Endodermal cell (in vitro differentiated cells): ENCODE measurements at regions not wholly inside any gene's neighbourhood (a gene's known extent, or its start where the extent isn't known, plus 50 kb on each side); places are given as distances from the start of the nearest gene placed in this dataset.

ENCODE experiments used
- DNase-seq: peaks from one replicate; pipeline ENCODE4 v3.0.0-alpha.2; 2017
- H3K27ac ChIP-seq: 2 replicates; pipeline ENCODE4 v1.5.1; 2013; ENCODE audit warnings: mild to moderate bottlenecking, low read depth, low read length, moderate library complexity
- H3K27me3 ChIP-seq: 2 replicates; pipeline ENCODE4 v1.6.1; 2013; ENCODE audit warnings: mild to moderate bottlenecking, low read length, moderate library complexity; ENCODE audit not compliant: insufficient read depth, control insufficient read depth, poor library complexity, severe bottlenecking
- H3K36me3 ChIP-seq: 2 replicates; pipeline ENCODE4 v1.7.0; 2013; ENCODE audit warnings: mild to moderate bottlenecking, low read length, moderate library complexity; ENCODE audit not compliant: control insufficient read depth, insufficient read depth
- H3K4me1 ChIP-seq: one replicate; pipeline ENCODE4 v1.7.0; 2013; ENCODE audit warnings: low read length; ENCODE audit not compliant: control insufficient read depth, insufficient read depth
- H3K4me3 ChIP-seq: 2 replicates; pipeline ENCODE4 v1.5.1; 2013; ENCODE audit warnings: mild to moderate bottlenecking, low read length, moderate library complexity
- H3K9ac ChIP-seq: 2 replicates; pipeline ENCODE4 v1.6.1; 2013; ENCODE audit warnings: mild to moderate bottlenecking, low read length, moderate library complexity; ENCODE audit not compliant: poor library complexity, severe bottlenecking; ENCODE audit errors: extremely low read depth
- H3K9me3 ChIP-seq: 2 replicates; pipeline ENCODE4 v1.6.1; 2013; ENCODE audit warnings: mild to moderate bottlenecking, low read length, moderate library complexity; ENCODE audit not compliant: control insufficient read depth
- H3K27ac Mint-ChIP-seq: 2 replicates; pipeline ENCODE4 v1.8.0; 2020; ENCODE audit warnings: mixed read lengths
- H3K27me3 Mint-ChIP-seq: 2 replicates; pipeline ENCODE4 v1.8.0; 2021; ENCODE audit warnings: mild to moderate bottlenecking, mixed read lengths; ENCODE audit not compliant: insufficient read depth
- H3K36me3 Mint-ChIP-seq: 2 replicates; pipeline ENCODE4 v1.8.0; 2020; ENCODE audit warnings: low read depth, mixed read lengths
- H3K4me1 Mint-ChIP-seq: 2 replicates; pipeline ENCODE4 v1.8.0; 2020; ENCODE audit warnings: mixed read lengths
- H3K4me3 Mint-ChIP-seq: 2 replicates; pipeline ENCODE4 v1.8.0; 2020; ENCODE audit warnings: mild to moderate bottlenecking, moderate library complexity, mixed read lengths
- H3K9me3 Mint-ChIP-seq: 2 replicates; pipeline ENCODE4 v1.8.0; 2020; ENCODE audit warnings: mild to moderate bottlenecking, mixed read lengths
- WGBS, 2 experiments: methylation state at CpG; one replicate each; pipeline versions ENCODE4 v1.1.5 to v1.1.7; 2013; ENCODE audit warnings: missing lambda C conversion rate in 2 of 2, mixed read lengths in 1 of 2; ENCODE audit not compliant: insufficient coverage in 1 of 2, insufficient read length in 1 of 2; 5-methylcytosine and 5-hydroxymethylcytosine counted together
- TF ChIP-seq, protein P1 (sequence below): fragments of 200-600 bp; sonication (generic); conservative IDR thresholded peaks from 2 replicates; pipeline ENCODE4 v1.5.0; 2021; ENCODE audit warnings: antibody characterized with exemption, mild to moderate bottlenecking

DNA sequence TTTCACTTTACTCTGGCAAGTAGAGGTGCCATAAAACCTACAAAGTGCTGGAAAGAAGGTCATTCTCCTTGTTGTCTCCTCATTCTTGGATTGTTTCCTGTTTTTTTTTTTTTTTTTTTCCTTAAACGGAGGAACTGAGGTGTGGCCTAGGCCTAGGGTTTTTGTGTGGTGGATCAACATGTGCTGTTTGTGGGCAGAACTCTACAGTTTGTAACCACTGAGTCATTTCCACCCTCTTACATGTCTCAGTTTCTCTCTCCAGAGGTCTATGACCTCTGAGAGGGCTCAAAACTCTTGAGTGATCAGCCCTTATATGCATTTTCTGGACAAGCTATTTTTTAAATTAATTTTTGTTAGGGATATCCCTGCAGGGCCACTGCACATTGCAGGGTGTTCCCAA, 296.0 kb downstream of the PPP1R3A start:
- Histone ChIP-seq H3K27ac (no peak overlapping the region), H3K9me3 (peaks cover 56% of the 10 kb centered on the region), H3K27me3 (no peaks in the 10 kb centered on the region), H3K4me3 (no peak overlapping the region), H3K36me3 (no peaks in the 10 kb centered on the region), H3K4me1 (no peaks in the 10 kb centered on the region), H3K9ac (no peak overlapping the region)
- Mint-ChIP-seq H3K27me3 (no peaks in the 10 kb centered on the region), H3K4me1 (no peaks in the 10 kb centered on the region), H3K9me3 (peaks cover 82% of the 10 kb centered on the region), H3K27ac (no peak overlapping the region), H3K4me3 (no peak overlapping the region), H3K36me3 (no peaks in the 10 kb centered on the region)
- DNase-seq: no peak
- no CpG with 5 or more reads among the region's 1 CpG for WGBS, 2 experiments
- TF ChIP-seq, protein P1, sequence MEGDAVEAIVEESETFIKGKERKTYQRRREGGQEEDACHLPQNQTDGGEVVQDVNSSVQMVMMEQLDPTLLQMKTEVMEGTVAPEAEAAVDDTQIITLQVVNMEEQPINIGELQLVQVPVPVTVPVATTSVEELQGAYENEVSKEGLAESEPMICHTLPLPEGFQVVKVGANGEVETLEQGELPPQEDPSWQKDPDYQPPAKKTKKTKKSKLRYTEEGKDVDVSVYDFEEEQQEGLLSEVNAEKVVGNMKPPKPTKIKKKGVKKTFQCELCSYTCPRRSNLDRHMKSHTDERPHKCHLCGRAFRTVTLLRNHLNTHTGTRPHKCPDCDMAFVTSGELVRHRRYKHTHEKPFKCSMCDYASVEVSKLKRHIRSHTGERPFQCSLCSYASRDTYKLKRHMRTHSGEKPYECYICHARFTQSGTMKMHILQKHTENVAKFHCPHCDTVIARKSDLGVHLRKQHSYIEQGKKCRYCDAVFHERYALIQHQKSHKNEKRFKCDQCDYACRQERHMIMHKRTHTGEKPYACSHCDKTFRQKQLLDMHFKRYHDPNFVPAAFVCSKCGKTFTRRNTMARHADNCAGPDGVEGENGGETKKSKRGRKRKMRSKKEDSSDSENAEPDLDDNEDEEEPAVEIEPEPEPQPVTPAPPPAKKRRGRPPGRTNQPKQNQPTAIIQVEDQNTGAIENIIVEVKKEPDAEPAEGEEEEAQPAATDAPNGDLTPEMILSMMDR: no peak

DNA sequence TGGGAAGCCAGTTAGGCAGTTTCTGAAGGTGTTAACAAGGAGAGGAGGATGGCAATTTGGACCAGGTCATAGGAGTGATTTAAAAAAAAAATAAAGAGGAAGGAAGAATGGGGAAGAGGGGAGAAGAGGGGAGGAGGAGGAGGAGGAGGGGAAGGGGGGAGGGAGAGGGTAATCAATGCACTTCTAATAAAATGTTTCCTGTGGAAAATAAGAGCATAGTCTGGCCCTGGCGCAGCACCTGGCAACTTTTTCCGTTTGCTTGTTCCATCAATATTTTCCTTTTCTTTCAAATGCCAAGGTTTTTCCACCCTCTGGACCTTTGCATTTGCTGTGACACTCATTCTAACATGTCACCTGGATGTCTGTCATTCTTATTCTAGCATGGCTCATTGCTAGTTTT, 308.2 kb downstream of the PPP1R3A start:
- Histone ChIP-seq H3K9ac (no peak overlapping the region), H3K27me3 (no peaks in the 10 kb centered on the region), H3K4me1 (no peaks in the 10 kb centered on the region), H3K27ac (no peak overlapping the region), H3K4me3 (no peak overlapping the region), H3K36me3 (no peaks in the 10 kb centered on the region), H3K9me3 (peaks cover 2% of the 10 kb centered on the region)
- TF ChIP-seq, protein P1: no peak
- H3K4me1 Mint-ChIP-seq: no peaks in the 10 kb centered on the region
- no peaks in the 10 kb centered on the region for H3K27me3 Mint-ChIP-seq
- H3K9me3 Mint-ChIP-seq: peaks cover 60% of the 10 kb centered on the region
- no peaks in the 10 kb centered on the region for H3K36me3 Mint-ChIP-seq
- 95 to 100% methylated on average over 2 of the region's 2 CpGs for WGBS, 2 experiments
- no peak overlapping the region for H3K27ac Mint-ChIP-seq
- no peak for DNase-seq
- no peak overlapping the region for H3K4me3 Mint-ChIP-seq

DNA sequence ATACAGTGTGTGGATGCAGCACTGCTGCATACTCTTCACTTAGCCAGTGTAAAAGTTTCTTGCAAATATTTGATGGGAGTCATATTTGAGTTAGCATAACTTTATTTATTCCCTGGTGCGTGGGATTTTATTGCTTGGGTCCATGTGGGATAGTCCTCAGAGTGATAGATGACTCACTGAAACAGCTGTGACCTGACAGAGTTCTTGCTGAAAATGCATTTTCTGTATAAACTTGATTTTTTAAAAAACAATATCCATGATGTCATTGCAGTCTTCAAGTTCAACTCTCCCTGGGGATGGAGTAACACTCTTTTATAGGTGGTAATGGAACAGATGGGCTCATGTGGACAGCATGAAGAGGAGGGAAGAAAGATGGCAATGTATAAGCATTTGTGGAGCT, 310.0 kb downstream of the PPP1R3A start:
- Histone ChIP-seq H3K27me3 (no peaks in the 10 kb centered on the region), H3K27ac (no peak overlapping the region), H3K36me3 (no peaks in the 10 kb centered on the region), H3K9me3 (no peaks in the 10 kb centered on the region), H3K4me1 (no peaks in the 10 kb centered on the region), H3K4me3 (no peak overlapping the region), H3K9ac (no peak overlapping the region)
- WGBS, 2 experiments: 85 to 100% methylated on average over 1 of the region's 1 CpG
- Mint-ChIP-seq H3K27ac (no peak overlapping the region), H3K9me3 (peaks cover 57% of the 10 kb centered on the region), H3K36me3 (no peaks in the 10 kb centered on the region), H3K27me3 (no peaks in the 10 kb centered on the region), H3K4me3 (no peak overlapping the region), H3K4me1 (no peaks in the 10 kb centered on the region)
- TF ChIP-seq, protein P1: no peak
- no peak for DNase-seq
